ENCODE measurements at regions not wholly inside any gene's neighbourhood (a gene's known extent, or its start where the extent isn't known, plus 50 kb on each side); places are given as distances from the start of the nearest gene placed in this dataset.

GRCh38 chr16:65355706-65356105, 233.8 kb upstream of the CDH11 start:
- no peak for TF ChIP-seq CTCF (IDR thresholded peaks at IDR 0.05)
- TF ChIP-seq POLR2A (IDR thresholded peaks at IDR 0.05), result no peak

All from Peyer's patch (tissue), 4 donors.